ENCODE measurements at regions not wholly inside any gene's neighbourhood (a gene's known extent, or its start where the extent isn't known, plus 50 kb on each side); places are given as distances from the start of the nearest gene placed in this dataset.

GRCh38 chr5:53201746-53202145 lies 92.2 kb upstream of the MOCS2 start:
- no peak for DNase-seq
- no peak for ATAC-seq
- intact Hi-C loops (cut with micrococcal nuclease) = no loop called here

- intact Hi-C loops (cut with micrococcal nuclease) = no loop called here
- ATAC-seq (no peak), DNase-seq (no peak)
Measured at GRCh38 chr5:53206562-53206961, 97.0 kb upstream of the MOCS2 start.

- intact Hi-C loops (cut with micrococcal nuclease) = no loop called here
Measured at GRCh38 chr5:53211799-53212198, 102.2 kb upstream of the MOCS2 start.

GRCh38 chr5:53219174-53219573 lies 109.6 kb upstream of the MOCS2 start:
- ATAC-seq (no peak), DNase-seq (no peak)
- intact Hi-C loops (cut with micrococcal nuclease) = no loop called here

More at GRCh38 chr5:53211799-53212198, 102.2 kb upstream of the MOCS2 start:
- no peak for ATAC-seq
- DNase-seq = no peak

- ATAC-seq = no peak
- DNase-seq = no peak
- intact Hi-C loops (cut with micrococcal nuclease) = no loop called here
Measured at GRCh38 chr5:53219610-53220009, 110.1 kb upstream of the MOCS2 start.

- intact Hi-C loops (cut with micrococcal nuclease) = no loop called here
- no peak for ATAC-seq
Measured at GRCh38 chr5:53233645-53234405, 124.3 kb upstream of the MOCS2 start.

GRCh38 chr5:53236683-53237082 lies 127.1 kb upstream of the MOCS2 start:
- intact Hi-C loops (cut with micrococcal nuclease) = no loop called here
- no peak for DNase-seq

More at GRCh38 chr5:53233645-53234405, 124.3 kb upstream of the MOCS2 start:
- DNase-seq = no peak

GRCh38 chr5:53237876-53238275 lies 128.3 kb upstream of the MOCS2 start:
- ATAC-seq = no peak
- DNase-seq = no peak
- intact Hi-C loops (cut with micrococcal nuclease) = no loop called here

More at GRCh38 chr5:53236683-53237082, 127.1 kb upstream of the MOCS2 start:
- no peak for ATAC-seq

GRCh38 chr5:53239301-53239990 lies 129.9 kb upstream of the MOCS2 start:
- DNase-seq = no peak
- ATAC-seq = no peak

GRCh38 chr5:53240661-53241060 lies 131.1 kb upstream of the MOCS2 start:
- DNase-seq (no peak), ATAC-seq (no peak)
- intact Hi-C loops (cut with micrococcal nuclease) = no loop called here

More at GRCh38 chr5:53239301-53239990, 129.9 kb upstream of the MOCS2 start:
- intact Hi-C loops (cut with micrococcal nuclease) = no loop called here

GRCh38 chr5:53241572-53241971 lies 132.0 kb upstream of the MOCS2 start:
- ATAC-seq (no peak), DNase-seq (no peak)
- intact Hi-C loops (cut with micrococcal nuclease) = no loop called here

- ATAC-seq = no peak
- intact Hi-C loops (cut with micrococcal nuclease) = no loop called here
- DNase-seq = no peak
Measured at GRCh38 chr5:53243403-53243802, 133.8 kb upstream of the MOCS2 start.

- ATAC-seq = no peak
- intact Hi-C loops (cut with micrococcal nuclease) = no loop called here
- no peak for DNase-seq
Measured at GRCh38 chr5:53246042-53246836, 136.7 kb upstream of the MOCS2 start.

GRCh38 chr5:53249529-53250200 lies 140.1 kb upstream of the MOCS2 start:
- intact Hi-C loops (cut with micrococcal nuclease) = no loop called here

GRCh38 chr5:53250201-53250550 lies 140.6 kb upstream of the MOCS2 start:
- no peak for ATAC-seq
- intact Hi-C loops (cut with micrococcal nuclease) = no loop called here
- DNase-seq = no peak

More at GRCh38 chr5:53249529-53250200, 140.1 kb upstream of the MOCS2 start:
- peak; percentile 25 for ATAC-seq
- no peak for DNase-seq

- DNase-seq (no peak), ATAC-seq (no peak)
- intact Hi-C loops (cut with micrococcal nuclease) = no loop called here
Measured at GRCh38 chr5:53253421-53253871, 143.9 kb upstream of the MOCS2 start.

- intact Hi-C loops (cut with micrococcal nuclease) = no loop called here
- ATAC-seq = peak; percentile 56
- DNase-seq = no peak
Measured at GRCh38 chr5:53256746-53257145, 147.2 kb upstream of the MOCS2 start.

GRCh38 chr5:53257806-53258373 lies 148.3 kb upstream of the MOCS2 start:
- ATAC-seq (no peak), DNase-seq (no peak)
- intact Hi-C loops (cut with micrococcal nuclease) = no loop called here

GRCh38 chr5:53259176-53259575 lies 149.6 kb upstream of the MOCS2 start:
- intact Hi-C loops (cut with micrococcal nuclease) = no loop called here
- ATAC-seq (no peak), DNase-seq (no peak)
